ENCODE measurements at regions not wholly inside any gene's neighbourhood (a gene's known extent, or its start where the extent isn't known, plus 50 kb on each side); places are given as distances from the start of the nearest gene placed in this dataset.

GRCh38 chr5:86795659-86796058 is 177.9 kb downstream of the COX7C start:
- TF ChIP-seq CTCF (conservative IDR thresholded peaks at IDR 0.05; ENCODE audit: low read depth in 2 of 2) (no peak), EZH2 (IDR thresholded peaks at IDR 0.05; ENCODE audit: low read depth, unreplicated experiment) (no peak), CREB1 (CRISPR knock-in tag; IDR thresholded peaks at IDR 0.05; ENCODE audit: low read depth) (no peak), ETS1 (IDR thresholded peaks at IDR 0.05) (no peak), POLR2AphosphoS5 (IDR thresholded peaks at IDR 0.05; ENCODE audit: low read depth) (no peak)

Measured in GM23338 (cell line).